Keratinocyte (primary cell): ENCODE measurements at regions not wholly inside any gene's neighbourhood (a gene's known extent, or its start where the extent isn't known, plus 50 kb on each side); places are given as distances from the start of the nearest gene placed in this dataset.

Source experiments
- EZH2 ChIP-seq: IDR thresholded peaks from one replicate; pipeline ENCODE4 v1.6.1; 2012; ENCODE audit warnings: inconsistent platforms, mild to moderate bottlenecking, low read length, moderate library complexity
- TF ChIP-seq, protein P1 (sequence below), 3 experiments: IDR thresholded peaks in 1 of 3; conservative IDR thresholded peaks in 1 of 3; optimal IDR thresholded peaks in 1 of 3; 2 replicates in 2 of 3; 3 replicates in 1 of 3; pipeline versions ENCODE3 to v1.5.1; 2011; ENCODE audit warnings: low read length in 3 of 3, mild to moderate bottlenecking in 3 of 3, moderate library complexity in 2 of 3, control low read depth in 1 of 3, inconsistent platforms in 1 of 3; ENCODE audit not compliant: insufficient read depth in 2 of 3; ENCODE audit errors: extremely low read depth in 1 of 3

DNA sequence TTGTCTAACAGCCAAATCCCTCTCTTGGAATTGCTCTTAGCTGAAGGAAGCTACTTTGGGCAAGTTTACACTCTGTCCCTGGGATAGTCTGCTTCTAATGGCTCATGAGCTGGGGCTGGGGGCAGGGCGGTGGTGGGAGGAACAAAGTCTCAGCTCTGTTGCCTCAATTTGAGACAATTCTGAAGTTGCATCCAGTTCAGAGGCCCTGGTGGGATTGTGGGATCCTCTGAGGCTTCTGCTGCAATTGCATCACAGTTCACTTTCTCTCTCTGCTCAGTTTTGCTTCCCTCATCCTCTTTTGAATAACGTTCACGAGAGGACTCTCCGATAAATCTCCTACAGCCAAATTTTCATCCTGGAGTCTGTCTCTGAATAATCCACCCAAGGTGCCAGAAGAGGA, 440.6 kb upstream of the SLC35B3 start:
- TF ChIP-seq, protein P1, sequence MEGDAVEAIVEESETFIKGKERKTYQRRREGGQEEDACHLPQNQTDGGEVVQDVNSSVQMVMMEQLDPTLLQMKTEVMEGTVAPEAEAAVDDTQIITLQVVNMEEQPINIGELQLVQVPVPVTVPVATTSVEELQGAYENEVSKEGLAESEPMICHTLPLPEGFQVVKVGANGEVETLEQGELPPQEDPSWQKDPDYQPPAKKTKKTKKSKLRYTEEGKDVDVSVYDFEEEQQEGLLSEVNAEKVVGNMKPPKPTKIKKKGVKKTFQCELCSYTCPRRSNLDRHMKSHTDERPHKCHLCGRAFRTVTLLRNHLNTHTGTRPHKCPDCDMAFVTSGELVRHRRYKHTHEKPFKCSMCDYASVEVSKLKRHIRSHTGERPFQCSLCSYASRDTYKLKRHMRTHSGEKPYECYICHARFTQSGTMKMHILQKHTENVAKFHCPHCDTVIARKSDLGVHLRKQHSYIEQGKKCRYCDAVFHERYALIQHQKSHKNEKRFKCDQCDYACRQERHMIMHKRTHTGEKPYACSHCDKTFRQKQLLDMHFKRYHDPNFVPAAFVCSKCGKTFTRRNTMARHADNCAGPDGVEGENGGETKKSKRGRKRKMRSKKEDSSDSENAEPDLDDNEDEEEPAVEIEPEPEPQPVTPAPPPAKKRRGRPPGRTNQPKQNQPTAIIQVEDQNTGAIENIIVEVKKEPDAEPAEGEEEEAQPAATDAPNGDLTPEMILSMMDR (optimal IDR thresholded peaks at IDR 0.05 in 1 of 3, IDR thresholded peaks at IDR 0.05 in 1 of 3, conservative IDR thresholded peaks at IDR 0.05 in 1 of 3; ENCODE audit: extremely low read depth in 1 of 3, insufficient read depth in 2 of 3, low read length in 3 of 3) = no peak
- no peak for TF ChIP-seq EZH2
